ENCODE measurements at regions not wholly inside any gene's neighbourhood (a gene's known extent, or its start where the extent isn't known, plus 50 kb on each side); places are given as distances from the start of the nearest gene placed in this dataset.

DNA sequence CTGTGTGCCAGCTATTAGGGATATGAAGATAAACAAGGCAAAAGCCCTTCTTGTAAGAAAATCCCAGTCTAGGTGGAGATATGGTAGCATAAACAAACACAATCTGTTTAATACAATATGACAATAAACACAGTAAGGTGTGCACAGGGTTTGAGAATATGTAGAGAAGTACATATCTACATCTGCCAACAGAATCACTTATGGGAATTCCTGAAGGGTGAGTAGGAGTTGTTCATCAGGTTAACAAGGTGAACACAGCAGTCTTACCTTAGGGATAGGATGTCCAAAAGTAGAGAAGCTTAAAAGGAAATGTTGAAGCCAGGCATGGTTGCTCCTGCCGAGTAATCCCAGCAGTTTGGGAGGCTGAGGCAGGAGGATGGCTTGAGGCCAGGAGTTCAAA lies 57.7 kb upstream of the LRRC7 start (continued):
- TF ChIP-seq, protein P1, sequence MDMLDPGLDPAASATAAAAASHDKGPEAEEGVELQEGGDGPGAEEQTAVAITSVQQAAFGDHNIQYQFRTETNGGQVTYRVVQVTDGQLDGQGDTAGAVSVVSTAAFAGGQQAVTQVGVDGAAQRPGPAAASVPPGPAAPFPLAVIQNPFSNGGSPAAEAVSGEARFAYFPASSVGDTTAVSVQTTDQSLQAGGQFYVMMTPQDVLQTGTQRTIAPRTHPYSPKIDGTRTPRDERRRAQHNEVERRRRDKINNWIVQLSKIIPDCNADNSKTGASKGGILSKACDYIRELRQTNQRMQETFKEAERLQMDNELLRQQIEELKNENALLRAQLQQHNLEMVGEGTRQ (IDR thresholded peaks at IDR 0.05; ENCODE audit: borderline replicate concordance, low read depth, low read length), result no peak
- no peak for TF ChIP-seq RCOR1 (IDR thresholded peaks at IDR 0.05; ENCODE audit: low read length)
- TF ChIP-seq MEF2A (IDR thresholded peaks at IDR 0.05; ENCODE audit: borderline replicate concordance, low read depth), result no peak
- no peak for TF ChIP-seq RAD21 (IDR thresholded peaks at IDR 0.05; ENCODE audit: low read length)
- TF ChIP-seq RXRA (IDR thresholded peaks at IDR 0.05; ENCODE audit: borderline replicate concordance, low read depth), result no peak

DNA sequence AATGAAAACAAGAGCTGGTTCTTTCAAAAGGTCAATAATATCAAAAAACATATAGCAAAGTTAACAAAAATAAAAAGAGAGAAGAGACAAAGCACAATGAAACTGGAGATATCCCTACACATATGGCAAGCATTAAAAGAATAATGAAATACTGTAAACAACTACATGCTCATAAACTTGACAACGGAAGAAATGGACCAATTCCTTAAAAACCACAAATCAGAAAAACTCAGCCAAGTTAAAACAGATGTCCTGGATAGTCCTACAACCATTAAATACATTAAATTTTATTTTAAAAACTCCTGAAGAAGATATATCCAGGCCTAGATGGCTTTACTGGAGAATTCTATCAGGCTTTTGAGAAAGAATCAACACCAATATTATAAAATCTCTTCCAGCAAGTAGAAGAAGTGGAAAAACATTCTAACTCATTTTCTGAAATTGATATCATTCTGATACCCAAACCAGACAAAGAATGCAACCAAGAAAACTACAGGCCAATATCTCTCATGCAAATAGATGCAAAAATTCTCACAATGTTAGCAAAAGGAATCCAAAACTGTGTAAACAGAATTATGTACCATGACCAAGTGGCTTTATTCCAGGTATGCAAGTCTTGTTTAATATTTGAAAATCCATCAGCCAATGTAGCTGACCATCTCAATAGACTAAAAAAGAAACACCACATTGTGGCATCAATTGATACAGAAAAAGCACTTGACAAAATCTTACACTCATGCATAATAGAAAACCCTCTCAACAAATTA lies 56.1 kb upstream of the LRRC7 start:
- H4K20me1 ChIP-seq (ENCODE audit: insufficient read depth), result no peaks in the 10 kb centered on the region
- ChIA-PET POLR2A (no interaction called here), CTCF (no interaction called here)
- no peak overlapping the region for H3K27ac ChIP-seq (ENCODE audit: low read depth in 2 of 2, low read length in 1 of 2)
- H3K4me1 ChIP-seq (ENCODE audit: control insufficient read depth in 1 of 2, insufficient read depth in 2 of 2, low read depth in 1 of 2, low read length in 1 of 2), result no peaks in the 10 kb centered on the region
- H3K36me3 ChIP-seq (replicated peaks in 1 of 2; ENCODE audit: control insufficient read depth in 1 of 2, insufficient read depth in 2 of 2, low read length in 1 of 2), result no peaks in the 10 kb centered on the region
- no peak overlapping the region for H2AFZ ChIP-seq (ENCODE audit: low read depth)
- WGBS (ENCODE audit: low lambda C conversion rate), result 28% methylated on average over 1 of the region's 1 CpG
- DNase-seq, result no peak
- no peaks in the 10 kb centered on the region; the same call in 1 of the 2 replicates for H3K9me2 ChIP-seq
- no peak overlapping the region for H3K9ac ChIP-seq
- H3K79me2 ChIP-seq (ENCODE audit: insufficient read depth), result no peaks in the 10 kb centered on the region
- TF ChIP-seq, protein P2, sequence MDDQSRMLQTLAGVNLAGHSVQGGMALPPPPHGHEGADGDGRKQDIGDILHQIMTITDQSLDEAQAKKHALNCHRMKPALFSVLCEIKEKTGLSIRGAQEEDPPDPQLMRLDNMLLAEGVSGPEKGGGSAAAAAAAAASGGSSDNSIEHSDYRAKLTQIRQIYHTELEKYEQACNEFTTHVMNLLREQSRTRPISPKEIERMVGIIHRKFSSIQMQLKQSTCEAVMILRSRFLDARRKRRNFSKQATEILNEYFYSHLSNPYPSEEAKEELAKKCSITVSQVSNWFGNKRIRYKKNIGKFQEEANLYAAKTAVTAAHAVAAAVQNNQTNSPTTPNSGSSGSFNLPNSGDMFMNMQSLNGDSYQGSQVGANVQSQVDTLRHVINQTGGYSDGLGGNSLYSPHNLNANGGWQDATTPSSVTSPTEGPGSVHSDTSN (IDR thresholded peaks at IDR 0.05), result no peak
- TF ChIP-seq MEF2A (IDR thresholded peaks at IDR 0.05; ENCODE audit: borderline replicate concordance, low read depth), result no peak
- no peak for TF ChIP-seq RAD21 (IDR thresholded peaks at IDR 0.05; ENCODE audit: low read length)
- TF ChIP-seq MXI1 (IDR thresholded peaks at IDR 0.05; ENCODE audit: low read depth, low read length), result no peak
- TF ChIP-seq FOXJ3 (CRISPR knock-in tag; IDR thresholded peaks at IDR 0.05), result no peak
- no peaks in the 10 kb centered on the region for H3F3A ChIP-seq (replicated peaks; ENCODE audit: insufficient read depth)
- H3K4me2 ChIP-seq, result no peak overlapping the region
- no peaks in the 10 kb centered on the region for H3K27me3 ChIP-seq (ENCODE audit: insufficient read depth)
- no peaks in the 10 kb centered on the region for H3K9me3 ChIP-seq
- no peak overlapping the region for H3K4me3 ChIP-seq (ENCODE audit: low read depth in 2 of 2, low read length in 1 of 2)

DNA sequence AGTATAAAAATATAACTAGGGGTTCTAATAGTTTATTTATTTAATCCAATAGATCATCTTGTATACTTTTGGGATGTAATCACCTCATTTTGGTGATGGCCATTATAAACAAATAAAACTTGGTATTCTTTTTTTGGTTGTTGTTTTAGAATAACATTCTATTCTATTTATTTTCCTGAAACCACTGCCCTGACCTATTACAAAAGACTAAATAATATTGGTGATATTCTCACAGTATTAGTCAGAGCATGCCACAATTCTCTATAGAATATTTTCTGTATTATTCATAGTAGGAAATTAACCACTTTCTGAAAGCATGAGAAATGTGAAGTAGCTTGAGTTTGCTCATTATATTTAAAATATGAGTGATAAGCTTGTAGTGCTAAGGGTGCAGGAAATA lies 54.1 kb upstream of the LRRC7 start:
- CTCF ChIA-PET, result no interaction called here
- H3K9ac ChIP-seq, result no peak overlapping the region

More for the DNA sequence above, 54.1 kb upstream of the LRRC7 start:
- H3K36me3 ChIP-seq (replicated peaks in 1 of 2; ENCODE audit: control insufficient read depth in 1 of 2, insufficient read depth in 2 of 2, low read length in 1 of 2), result no peaks in the 10 kb centered on the region
- no peaks in the 10 kb centered on the region for H3K9me3 ChIP-seq
- H3K27me3 ChIP-seq (ENCODE audit: insufficient read depth), result no peaks in the 10 kb centered on the region
- POLR2A ChIA-PET, result no interaction called here
- TF ChIP-seq RAD21 (IDR thresholded peaks at IDR 0.05; ENCODE audit: low read length) (no peak), RFX5 (IDR thresholded peaks at IDR 0.05; ENCODE audit: low read length) (no peak), MXI1 (IDR thresholded peaks at IDR 0.05; ENCODE audit: low read depth, low read length) (no peak), JUND (IDR thresholded peaks at IDR 0.05) (no peak)
- TF ChIP-seq, protein P3, sequence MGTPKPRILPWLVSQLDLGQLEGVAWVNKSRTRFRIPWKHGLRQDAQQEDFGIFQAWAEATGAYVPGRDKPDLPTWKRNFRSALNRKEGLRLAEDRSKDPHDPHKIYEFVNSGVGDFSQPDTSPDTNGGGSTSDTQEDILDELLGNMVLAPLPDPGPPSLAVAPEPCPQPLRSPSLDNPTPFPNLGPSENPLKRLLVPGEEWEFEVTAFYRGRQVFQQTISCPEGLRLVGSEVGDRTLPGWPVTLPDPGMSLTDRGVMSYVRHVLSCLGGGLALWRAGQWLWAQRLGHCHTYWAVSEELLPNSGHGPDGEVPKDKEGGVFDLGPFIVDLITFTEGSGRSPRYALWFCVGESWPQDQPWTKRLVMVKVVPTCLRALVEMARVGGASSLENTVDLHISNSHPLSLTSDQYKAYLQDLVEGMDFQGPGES (IDR thresholded peaks at IDR 0.05; ENCODE audit: low read depth, low read length), result no peak
- TF ChIP-seq, protein P4, sequence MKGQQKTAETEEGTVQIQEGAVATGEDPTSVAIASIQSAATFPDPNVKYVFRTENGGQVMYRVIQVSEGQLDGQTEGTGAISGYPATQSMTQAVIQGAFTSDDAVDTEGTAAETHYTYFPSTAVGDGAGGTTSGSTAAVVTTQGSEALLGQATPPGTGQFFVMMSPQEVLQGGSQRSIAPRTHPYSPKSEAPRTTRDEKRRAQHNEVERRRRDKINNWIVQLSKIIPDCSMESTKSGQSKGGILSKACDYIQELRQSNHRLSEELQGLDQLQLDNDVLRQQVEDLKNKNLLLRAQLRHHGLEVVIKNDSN (IDR thresholded peaks at IDR 0.05; ENCODE audit: borderline replicate concordance, low read depth), result no peak
- H3K4me2 ChIP-seq, result no peak overlapping the region
- H3K4me1 ChIP-seq (ENCODE audit: control insufficient read depth in 1 of 2, insufficient read depth in 2 of 2, low read depth in 1 of 2, low read length in 1 of 2), result no peaks in the 10 kb centered on the region
- no peak overlapping the region for H3K4me3 ChIP-seq (ENCODE audit: low read depth in 2 of 2, low read length in 1 of 2)
- DNase-seq, result no peak
- H3F3A ChIP-seq (replicated peaks; ENCODE audit: insufficient read depth), result no peaks in the 10 kb centered on the region
- H3K27ac ChIP-seq (ENCODE audit: low read depth in 2 of 2, low read length in 1 of 2), result no peak overlapping the region
- no peaks in the 10 kb centered on the region for H3K79me2 ChIP-seq (ENCODE audit: insufficient read depth)
- no peak overlapping the region for H2AFZ ChIP-seq (ENCODE audit: low read depth)
- H4K20me1 ChIP-seq (ENCODE audit: insufficient read depth), result no peaks in the 10 kb centered on the region
- H3K9me2 ChIP-seq, result no peaks in the 10 kb centered on the region; the same call in 1 of the 2 replicates

All from SK-N-SH (cell line).